Activated naive CD4-positive, alpha-beta T cell treated with anti-CD3 and anti-CD28 coated beads for 36 hours (primary cell): ENCODE measurements at regions not wholly inside any gene's neighbourhood (a gene's known extent, or its start where the extent isn't known, plus 50 kb on each side); places are given as distances from the start of the nearest gene placed in this dataset.
A peak's percentile ranks its signal among the peaks of the same experiment; 100 is the strongest.
"Not testable (repeated sequence)": the region's sequence is repeated elsewhere in the genome, so short reads cannot be mapped to it uniquely, and the experiment has no call there.

Source experiments
- CTCF ChIA-PET: fragments of 350-600 bp; sonication (Branson Sonifier 250); formaldehyde crosslinking; loops from one replicate; lab custom pipeline; 2021; ENCODE audit warnings: antibody characterized with exemption; lab: Charles Lee
- DNase-seq: peaks from one replicate; pipeline ENCODE4 v3.0.0-alpha.2; 2020
- H3K27ac Mint-ChIP-seq: one replicate; pipeline ENCODE4 v1.8.0; 2021; ENCODE audit warnings: mild to moderate bottlenecking, mixed read lengths
- H3K27me3 Mint-ChIP-seq: one replicate; pipeline ENCODE4 v1.8.0; 2021; ENCODE audit warnings: low read depth, mixed read lengths
- H3K36me3 Mint-ChIP-seq: one replicate; pipeline ENCODE4 v1.8.0; 2021; ENCODE audit warnings: low read depth, mixed read lengths
- H3K4me1 Mint-ChIP-seq: one replicate; pipeline ENCODE4 v1.8.0; 2021; ENCODE audit warnings: low read depth, mixed read lengths
- H3K4me3 Mint-ChIP-seq: one replicate; pipeline ENCODE4 v1.8.0; 2021; ENCODE audit warnings: mild to moderate bottlenecking, moderate library complexity, mixed read lengths
- H3K9me3 Mint-ChIP-seq: one replicate; pipeline ENCODE4 v1.8.0; 2021; ENCODE audit warnings: mixed read lengths
- intact Hi-C: fragments of 100-400 bp; cut with micrococcal nuclease; formaldehyde crosslinking; loops from one replicate; pipeline ENCODE4 v1.15.1; 2023

DNA sequence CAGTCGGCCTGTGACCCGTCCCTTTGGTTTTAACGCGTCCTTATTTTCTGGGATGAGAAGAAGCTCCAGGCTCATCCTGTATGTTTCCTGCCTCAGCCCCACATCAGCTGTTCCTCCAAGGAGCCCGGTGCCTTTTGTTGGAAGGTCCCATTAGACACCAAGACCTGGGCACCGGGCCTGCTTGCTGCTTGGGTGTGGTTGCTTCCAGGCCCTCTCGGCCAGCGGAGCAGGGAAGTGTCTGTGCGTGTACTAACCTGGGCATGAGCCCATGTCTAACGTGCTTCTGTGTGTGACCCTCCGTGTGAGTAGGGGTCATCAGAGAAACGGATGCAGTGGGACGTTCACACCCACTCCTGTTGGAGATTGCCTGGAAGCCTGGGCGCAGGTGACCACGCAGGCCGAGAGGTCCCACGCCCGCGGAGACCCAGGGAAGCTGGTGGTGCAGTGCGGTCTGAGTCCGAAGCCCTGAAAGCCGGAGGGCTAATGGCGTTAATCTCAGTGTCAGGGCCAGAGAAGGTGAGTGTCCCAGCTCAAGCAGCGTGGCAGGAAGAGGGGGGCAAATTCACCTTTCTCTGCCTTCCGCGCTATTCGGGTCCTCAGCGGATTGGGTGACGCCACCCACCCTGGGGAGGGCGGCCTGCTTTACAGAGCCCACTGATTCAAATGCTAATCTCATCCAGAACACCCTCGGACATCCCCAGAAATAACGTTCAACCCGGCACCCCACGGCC lies 131.3 kb downstream of the KIF26A start:
- H3K9me3 Mint-ChIP-seq, H3K36me3 Mint-ChIP-seq, intact Hi-C loops, DNase-seq, H3K27me3 Mint-ChIP-seq, H3K4me1 Mint-ChIP-seq, H3K27ac Mint-ChIP-seq, H3K4me3 Mint-ChIP-seq, CTCF ChIA-PET: not testable (repeated sequence)

DNA sequence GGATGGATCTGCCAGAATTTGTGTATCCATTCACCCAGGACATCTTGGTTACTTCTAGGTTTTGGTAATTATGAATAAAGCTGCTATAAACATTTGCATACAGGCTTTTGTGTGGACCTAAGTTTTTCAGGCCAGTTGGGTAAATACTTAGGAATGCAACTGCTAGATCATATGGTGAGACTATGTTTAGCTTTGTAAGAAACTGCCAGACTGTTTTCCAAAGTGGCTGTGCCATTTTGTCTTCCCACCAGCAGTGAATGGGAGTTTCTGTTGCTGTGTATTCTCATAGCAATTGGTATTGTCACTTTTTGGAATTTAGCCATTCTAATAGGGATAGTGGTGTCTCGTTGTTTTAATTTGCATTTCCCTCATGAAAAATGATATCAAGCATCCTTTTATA lies 133.0 kb downstream of the KIF26A start:
- Mint-ChIP-seq H3K27me3 (no peaks in the 10 kb centered on the region), H3K4me3 (no peak overlapping the region), H3K4me1 (peaks cover 4% of the 10 kb centered on the region), H3K27ac (no peak overlapping the region), H3K9me3 (no peaks in the 10 kb centered on the region), H3K36me3 (no peaks in the 10 kb centered on the region)
- CTCF ChIA-PET: no interaction called here
- no peak for DNase-seq
- intact Hi-C loops: no loop called here

DNA sequence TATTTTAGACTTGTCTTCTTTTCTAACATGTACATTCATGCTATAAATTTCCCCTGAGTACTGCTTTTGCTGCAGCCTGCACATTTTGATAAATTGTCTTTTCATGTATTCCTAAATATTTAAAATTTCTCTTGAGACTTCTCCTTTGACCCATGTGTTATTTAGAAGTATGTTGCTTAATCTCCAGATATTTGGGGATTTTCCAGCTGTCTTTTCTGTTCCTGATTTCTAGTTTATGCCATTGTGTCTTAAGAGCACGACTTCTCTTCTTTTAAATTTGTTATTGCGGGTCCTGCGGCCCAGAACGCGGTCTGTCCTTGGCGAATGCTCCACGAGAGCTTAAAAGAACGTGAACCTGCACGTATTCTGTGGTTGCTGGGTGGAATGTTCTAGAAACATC lies 136.4 kb downstream of the KIF26A start:
- intact Hi-C loops: no loop called here
- CTCF ChIA-PET: no interaction called here
- no peaks in the 10 kb centered on the region for H3K9me3 Mint-ChIP-seq
- no peaks in the 10 kb centered on the region for H3K27me3 Mint-ChIP-seq
- no peak overlapping the region for H3K27ac Mint-ChIP-seq
- no peaks in the 10 kb centered on the region for H3K36me3 Mint-ChIP-seq
- H3K4me1 Mint-ChIP-seq: no peaks in the 10 kb centered on the region
- no peak overlapping the region for H3K4me3 Mint-ChIP-seq
- no peak for DNase-seq

- intact Hi-C loops: no loop called here
- Mint-ChIP-seq H3K36me3 (no peaks in the 10 kb centered on the region), H3K27ac (no peak overlapping the region), H3K4me1 (no peaks in the 10 kb centered on the region), H3K4me3 (no peak overlapping the region), H3K27me3 (no peaks in the 10 kb centered on the region), H3K9me3 (no peaks in the 10 kb centered on the region)
- no peak for DNase-seq
- CTCF ChIA-PET: no interaction called here
These were observed 139.2 kb downstream of the KIF26A start for GRCh38 chr14:104277416-104278213.

DNA sequence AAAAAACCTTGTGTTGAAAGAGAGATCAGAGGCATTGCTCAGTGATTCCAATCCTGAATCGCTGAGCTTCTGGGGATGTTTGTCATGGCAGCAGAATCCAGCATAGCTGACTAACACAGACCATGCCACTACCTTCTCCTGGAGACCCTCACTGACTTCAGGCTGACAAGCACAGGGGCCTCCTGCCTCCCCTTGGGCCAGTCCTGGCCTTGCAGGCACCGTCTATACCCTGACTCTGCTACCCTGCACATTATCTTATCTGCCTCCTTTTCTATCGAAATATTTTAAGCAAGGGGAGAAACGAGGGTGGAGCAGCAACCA lies 139.8 kb downstream of the KIF26A start:
- CTCF ChIA-PET: no interaction called here
- Mint-ChIP-seq H3K4me3 (no peak overlapping the region), H3K27ac (no peak overlapping the region), H3K9me3 (no peaks in the 10 kb centered on the region), H3K4me1 (no peaks in the 10 kb centered on the region), H3K36me3 (no peaks in the 10 kb centered on the region), H3K27me3 (no peaks in the 10 kb centered on the region)
- intact Hi-C loops: no loop called here
- no peak for DNase-seq

- CTCF ChIA-PET: no interaction called here
- peak; percentile 2 for DNase-seq
- no peaks in the 10 kb centered on the region for H3K4me1 Mint-ChIP-seq
- no peak overlapping the region for H3K4me3 Mint-ChIP-seq
- H3K27ac Mint-ChIP-seq: no peak overlapping the region
- no peaks in the 10 kb centered on the region for H3K27me3 Mint-ChIP-seq
- no peaks in the 10 kb centered on the region for H3K36me3 Mint-ChIP-seq
- intact Hi-C loops: no loop called here
- no peaks in the 10 kb centered on the region for H3K9me3 Mint-ChIP-seq
These were observed 141.9 kb downstream of the KIF26A start for GRCh38 chr14:104280085-104280901.

DNA sequence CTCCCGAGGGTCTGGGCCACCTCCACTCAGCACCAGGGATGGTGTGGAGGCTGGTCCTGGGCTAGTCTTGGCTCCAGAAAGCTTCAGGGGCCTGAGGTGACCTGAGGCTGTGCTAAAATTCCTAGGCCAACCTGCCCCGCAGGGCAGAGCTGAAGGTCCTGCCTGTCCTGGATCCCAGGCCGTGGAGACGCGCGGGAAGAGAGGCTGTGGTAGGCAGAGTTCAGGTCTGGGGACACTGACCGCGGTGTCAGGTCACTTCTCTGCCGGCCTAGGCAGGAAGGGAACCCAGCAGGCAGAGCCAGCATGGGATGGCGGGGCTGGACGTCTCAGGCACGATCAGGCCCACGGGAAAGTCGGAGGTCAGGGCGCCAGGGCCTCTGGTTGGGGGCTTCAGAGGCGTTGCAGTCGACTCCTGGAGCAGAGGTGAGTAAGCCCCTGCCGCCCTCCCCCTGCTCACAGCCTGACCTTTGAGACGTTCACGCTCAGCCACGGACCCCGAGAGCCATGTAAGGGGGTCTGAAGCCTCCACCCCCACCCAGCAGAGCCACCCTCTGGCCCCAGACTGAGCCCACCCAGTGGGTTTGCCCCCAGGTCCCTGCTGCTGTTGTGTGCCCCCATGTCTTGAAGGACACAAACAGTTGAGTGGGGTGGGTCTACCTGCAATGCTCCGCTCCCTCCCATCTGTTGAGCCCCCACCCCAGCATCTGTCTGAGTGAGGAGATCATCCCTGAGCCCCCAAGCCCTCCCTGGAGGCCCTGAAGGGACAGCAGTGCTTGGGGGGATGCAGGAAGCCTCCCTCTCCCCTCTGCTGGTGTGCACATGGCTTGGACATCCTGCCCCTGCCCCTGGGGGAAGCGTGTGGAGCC lies 142.7 kb downstream of the KIF26A start:
- intact Hi-C loops: no loop called here

GRCh38 chr14:104281768-104282301 lies 143.4 kb downstream of the KIF26A start:
- no peak overlapping the region for H3K4me3 Mint-ChIP-seq
- intact Hi-C loops: no loop called here
- no peaks in the 10 kb centered on the region for H3K9me3 Mint-ChIP-seq
- DNase-seq: no peak
- no peaks in the 10 kb centered on the region for H3K4me1 Mint-ChIP-seq
- H3K36me3 Mint-ChIP-seq: no peaks in the 10 kb centered on the region
- CTCF ChIA-PET: no interaction called here
- no peak overlapping the region for H3K27ac Mint-ChIP-seq
- no peaks in the 10 kb centered on the region for H3K27me3 Mint-ChIP-seq

More for the DNA sequence above, 142.7 kb downstream of the KIF26A start:
- Mint-ChIP-seq H3K27ac (no peak overlapping the region), H3K27me3 (no peaks in the 10 kb centered on the region), H3K36me3 (no peaks in the 10 kb centered on the region), H3K4me3 (no peak overlapping the region), H3K4me1 (no peaks in the 10 kb centered on the region), H3K9me3 (no peaks in the 10 kb centered on the region)
- DNase-seq: peak; percentile 2
- CTCF ChIA-PET: no interaction called here

GRCh38 chr14:104282332-104283196 lies 144.2 kb downstream of the KIF26A start:
- Mint-ChIP-seq H3K4me1 (no peaks in the 10 kb centered on the region), H3K4me3 (no peak overlapping the region), H3K27me3 (no peaks in the 10 kb centered on the region), H3K27ac (no peak overlapping the region), H3K9me3 (no peaks in the 10 kb centered on the region), H3K36me3 (no peaks in the 10 kb centered on the region)
- no peak for DNase-seq
- CTCF ChIA-PET: no interaction called here
- intact Hi-C loops: no loop called here

- H3K9me3 Mint-ChIP-seq: no peaks in the 10 kb centered on the region
- H3K4me1 Mint-ChIP-seq: no peaks in the 10 kb centered on the region
- CTCF ChIA-PET: interaction anchor here (0.6 kb wide), 1 partner anchor 155 kb away, joined by 3 read pairs; no protein-coding TSS in a partner anchor
- H3K27me3 Mint-ChIP-seq: no peaks in the 10 kb centered on the region
- no peak overlapping the region for H3K27ac Mint-ChIP-seq
- DNase-seq: peak; percentile 1
- no peak overlapping the region for H3K4me3 Mint-ChIP-seq
- intact Hi-C loops: no loop called here
- H3K36me3 Mint-ChIP-seq: no peaks in the 10 kb centered on the region
These were observed 145.1 kb downstream of the KIF26A start for GRCh38 chr14:104283197-104284106.
